ENCODE measurements at regions not wholly inside any gene's neighbourhood (a gene's known extent, or its start where the extent isn't known, plus 50 kb on each side); places are given as distances from the start of the nearest gene placed in this dataset.
"Not testable (repeated sequence)": the region's sequence is repeated elsewhere in the genome, so short reads cannot be mapped to it uniquely, and the experiment has no call there.

DNA sequence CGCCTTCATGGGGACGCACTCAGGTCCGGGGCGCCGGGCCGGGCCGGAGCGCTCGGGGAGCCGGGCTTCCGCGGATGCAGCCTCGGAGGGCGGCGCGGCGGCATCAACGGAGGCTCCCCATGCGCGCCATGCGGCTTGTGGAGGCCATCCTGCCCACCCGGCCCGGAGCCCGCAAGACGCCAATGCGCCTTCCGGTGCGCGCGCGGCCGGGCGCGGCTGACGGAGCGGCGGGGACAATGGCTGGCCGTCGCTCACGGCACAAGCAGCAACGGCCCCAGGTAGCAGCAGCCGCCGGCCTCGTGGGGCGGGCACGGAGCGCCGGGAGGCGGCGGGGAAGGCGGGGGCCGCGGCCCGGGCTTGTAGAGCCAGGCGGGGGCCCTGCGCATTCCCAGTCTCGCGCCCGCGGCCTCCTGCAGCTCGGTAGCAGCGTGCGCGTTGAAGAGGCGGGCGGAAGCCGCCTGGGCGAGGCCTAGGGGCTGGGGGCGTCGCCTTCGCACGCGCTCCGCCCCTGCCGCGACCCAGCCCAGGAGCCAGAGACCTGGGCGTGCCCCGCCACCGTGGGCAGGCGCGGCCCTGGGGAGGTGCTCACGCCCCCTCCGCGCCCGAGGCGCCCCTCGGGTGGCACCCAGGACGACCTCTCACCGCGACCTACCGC lies 168.6 kb upstream of the PRKX start:
- peak; percentile 99 for ATAC-seq
- DNase-seq (ENCODE audit: low spot score): not testable (repeated sequence)

GRCh38 chrX:3881255-3881895 lies 167.9 kb upstream of the PRKX start:
- ATAC-seq: peak; percentile 68
- DNase-seq (ENCODE audit: low spot score): not testable (repeated sequence)

DNA sequence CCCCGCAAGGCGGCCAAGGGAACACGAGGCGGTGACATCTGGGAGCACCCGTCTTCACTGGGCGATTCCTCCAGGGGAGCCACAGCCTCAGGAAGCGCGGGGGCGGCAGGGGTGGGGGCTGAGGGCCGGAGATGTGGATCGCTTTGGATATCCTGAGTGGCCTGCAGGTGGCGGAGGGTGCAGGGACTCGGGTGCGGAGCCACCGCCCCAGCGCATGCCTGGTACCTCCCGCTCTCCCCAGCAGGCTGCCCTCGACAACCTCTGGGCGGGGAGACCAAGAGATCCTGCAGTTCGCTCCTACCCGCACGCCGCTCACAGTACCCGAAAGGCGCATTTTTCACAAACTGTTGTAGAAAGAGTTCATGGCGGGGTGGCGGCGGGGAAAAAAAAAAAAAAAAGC lies 162.9 kb upstream of the PRKX start:
- DNase-seq (ENCODE audit: low spot score); ATAC-seq: not testable (repeated sequence)

DNA sequence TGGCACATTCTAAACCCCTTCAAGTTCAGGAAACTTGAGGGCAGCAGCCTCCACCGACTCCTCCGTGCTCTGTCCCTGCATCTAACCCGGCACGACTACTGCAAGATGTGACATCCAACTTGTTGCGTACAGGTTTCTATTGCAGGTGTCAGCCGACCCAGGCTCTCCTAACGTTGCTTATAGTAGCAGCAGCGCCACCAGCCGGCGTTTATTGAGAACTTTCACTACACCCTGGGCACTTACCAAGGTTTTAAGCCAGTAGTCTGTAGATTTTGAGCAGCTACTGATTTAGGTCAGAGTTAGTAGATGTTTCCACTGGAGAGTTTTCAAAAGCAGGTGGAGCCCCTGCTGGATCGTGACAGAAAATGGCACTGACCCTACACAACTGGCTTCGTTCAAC lies 162.2 kb upstream of the PRKX start:
- not testable (repeated sequence) for DNase-seq (ENCODE audit: low spot score)
- ATAC-seq: peak; percentile 66

DNA sequence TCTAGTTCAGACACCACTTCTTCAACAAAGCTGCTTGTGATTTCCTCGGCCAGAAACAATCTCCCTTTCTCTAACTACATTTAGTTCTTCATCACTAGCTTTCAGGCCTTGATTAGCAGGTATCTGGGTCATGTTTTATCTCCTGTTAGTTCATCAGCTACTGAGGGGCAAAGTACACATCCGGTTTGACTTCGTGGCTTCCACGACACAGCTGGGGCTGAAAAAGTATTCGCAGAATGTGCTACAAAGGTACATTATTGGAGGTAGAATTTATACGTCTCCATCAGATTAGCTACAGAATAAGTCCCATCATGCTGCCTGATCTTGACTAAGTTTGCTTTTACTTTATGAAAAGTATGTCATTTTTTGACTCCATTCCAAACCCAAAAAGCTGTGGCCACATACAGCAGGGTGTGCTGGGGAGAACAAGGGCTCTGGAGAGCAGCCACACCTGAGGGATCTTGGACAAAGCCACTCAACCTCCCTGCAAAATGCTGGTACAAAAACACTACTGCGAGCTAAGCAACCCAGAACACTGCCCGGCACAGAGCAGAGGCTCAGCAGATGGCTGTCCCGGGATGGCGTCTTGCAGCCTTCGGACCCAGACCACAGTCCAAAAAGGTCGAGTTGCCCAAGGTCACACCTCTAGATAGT lies 158.9 kb upstream of the PRKX start:
- ATAC-seq: peak; percentile 83
- DNase-seq (ENCODE audit: low spot score): not testable (repeated sequence)

GRCh38 chrX:3867067-3867831 lies 153.8 kb upstream of the PRKX start:
- not testable (repeated sequence) for DNase-seq (ENCODE audit: low spot score); ATAC-seq

GRCh38 chrX:3858332-3858731 lies 144.9 kb upstream of the PRKX start:
- ATAC-seq; DNase-seq (ENCODE audit: low spot score): not testable (repeated sequence)

GRCh38 chrX:3843522-3844145 lies 130.2 kb upstream of the PRKX start:
- not testable (repeated sequence) for DNase-seq (ENCODE audit: low spot score)
- ATAC-seq: peak; percentile 94

DNA sequence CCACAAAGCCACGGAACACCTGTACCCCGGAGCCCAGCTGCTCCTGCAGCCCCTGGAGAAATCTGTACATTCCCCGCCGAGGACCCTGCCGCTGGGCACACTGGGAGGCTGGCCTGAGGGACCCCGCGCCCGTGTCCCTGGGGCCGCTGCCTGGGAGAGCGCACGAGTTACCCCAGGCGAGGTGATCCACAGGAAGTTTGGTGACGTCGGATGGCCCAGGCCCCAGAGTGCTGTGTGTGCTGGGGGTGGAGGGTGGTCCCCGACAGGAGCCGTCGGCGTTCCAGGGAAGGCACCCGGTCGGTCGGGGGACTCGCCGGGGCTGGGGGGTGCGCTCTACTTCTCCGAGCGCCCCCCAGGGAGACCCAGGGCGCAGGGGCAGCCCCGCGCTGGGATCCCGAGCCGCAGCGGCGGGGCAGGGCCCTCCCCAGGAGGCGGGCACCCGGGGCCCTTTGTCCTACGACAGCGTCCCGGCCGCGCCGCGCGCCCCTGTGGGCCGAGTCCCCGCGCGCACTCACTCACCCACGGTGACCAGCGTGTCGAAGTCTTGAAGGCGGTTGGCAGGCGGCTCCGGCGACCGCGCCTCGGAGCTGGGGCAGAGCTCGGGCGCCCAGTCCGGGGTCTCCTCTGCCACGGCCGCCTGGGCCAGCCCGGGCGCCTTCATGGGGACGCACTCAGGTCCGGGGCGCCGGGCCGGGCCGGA lies 129.5 kb upstream of the PRKX start:
- ATAC-seq: peak; percentile 78
- not testable (repeated sequence) for DNase-seq (ENCODE audit: low spot score)

DNA sequence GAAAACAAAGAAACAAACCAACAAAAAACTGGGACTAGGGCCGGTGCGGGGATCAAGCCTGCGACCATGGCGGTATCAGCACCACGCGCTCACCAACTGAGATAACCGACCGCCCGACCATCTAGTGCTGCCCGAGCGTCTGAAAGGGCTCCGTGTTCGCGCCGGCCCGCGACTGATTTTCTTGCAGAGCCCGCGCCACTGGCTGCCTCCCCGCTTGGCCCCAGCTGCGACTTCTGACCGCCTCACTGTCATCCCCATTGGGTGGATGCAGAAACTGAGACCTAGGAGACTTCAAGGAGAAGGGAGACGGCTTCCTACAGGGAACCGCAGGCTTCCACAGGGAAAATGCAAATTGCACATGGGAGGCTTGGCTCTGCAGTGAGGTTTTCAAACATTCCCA lies 125.3 kb upstream of the PRKX start:
- ATAC-seq; DNase-seq (ENCODE audit: low spot score): not testable (repeated sequence)

DNA sequence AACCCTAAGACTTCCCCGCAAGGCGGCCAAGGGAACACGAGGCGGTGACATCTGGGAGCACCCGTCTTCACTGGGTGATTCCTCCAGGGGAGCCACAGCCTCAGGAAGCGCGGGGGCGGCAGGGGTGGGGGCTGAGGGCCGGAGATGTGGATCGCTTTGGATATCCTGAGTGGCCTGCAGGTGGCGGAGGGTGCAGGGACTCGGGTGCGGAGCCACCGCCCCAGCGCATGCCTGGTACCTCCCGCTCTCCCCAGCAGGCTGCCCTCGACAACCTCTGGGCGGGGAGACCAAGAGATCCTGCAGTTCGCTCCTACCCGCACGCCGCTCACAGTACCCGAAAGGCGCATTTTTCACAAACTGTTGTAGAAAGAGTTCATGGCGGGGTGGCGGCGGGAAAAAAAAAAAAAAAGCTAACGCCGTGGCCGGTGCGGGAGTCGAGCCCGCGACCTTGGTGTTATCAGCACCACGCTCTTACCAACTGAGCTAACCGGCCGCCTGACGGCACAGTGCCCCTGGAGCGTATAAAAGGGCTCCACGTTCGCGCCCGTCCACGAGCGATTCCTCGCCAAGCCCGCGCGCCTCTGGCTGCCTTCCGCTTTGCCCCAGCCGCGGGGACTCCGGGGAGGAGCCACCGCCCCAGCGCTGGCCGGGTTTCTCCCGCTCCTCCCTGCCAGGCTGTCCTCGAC lies 124.7 kb upstream of the PRKX start:
- not testable (repeated sequence) for ATAC-seq; DNase-seq (ENCODE audit: low spot score)

DNA sequence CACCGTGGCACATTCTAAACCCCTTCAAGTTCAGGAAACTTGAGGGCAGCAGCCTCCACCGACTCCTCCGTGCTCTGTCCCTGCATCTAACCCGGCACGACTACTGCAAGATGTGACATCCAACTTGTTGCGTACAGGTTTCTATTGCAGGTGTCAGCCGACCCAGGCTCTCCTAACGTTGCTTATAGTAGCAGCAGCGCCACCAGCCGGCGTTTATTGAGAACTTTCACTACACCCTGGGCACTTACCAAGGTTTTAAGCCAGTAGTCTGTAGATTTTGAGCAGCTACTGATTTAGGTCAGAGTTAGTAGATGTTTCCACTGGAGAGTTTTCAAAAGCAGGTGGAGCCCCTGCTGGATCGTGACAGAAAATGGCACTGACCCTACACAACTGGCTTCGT lies 123.8 kb upstream of the PRKX start:
- ATAC-seq: peak; percentile 66
- DNase-seq (ENCODE audit: low spot score): not testable (repeated sequence)

GRCh38 chrX:3833761-3834542 lies 120.5 kb upstream of the PRKX start:
- not testable (repeated sequence) for DNase-seq (ENCODE audit: low spot score)
- peak; percentile 65 for ATAC-seq

DNA sequence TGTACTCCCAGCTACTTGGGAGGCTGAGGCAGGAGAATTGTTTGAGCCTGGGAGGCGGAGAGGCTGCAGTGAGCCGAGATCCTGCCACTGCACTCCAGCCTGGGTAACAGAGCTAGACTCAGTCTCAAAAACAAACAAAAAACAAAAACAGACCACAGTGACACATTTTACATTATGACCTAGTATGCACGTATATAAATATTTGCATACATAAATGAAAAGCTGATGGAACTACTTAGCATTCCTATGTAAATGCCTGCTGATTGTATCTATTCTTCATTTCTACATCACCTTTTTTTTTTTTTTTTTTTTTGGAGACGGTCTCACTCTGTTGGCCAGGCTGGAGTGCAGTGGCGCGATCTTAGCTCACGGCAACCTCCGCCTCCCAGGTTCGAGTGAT lies 116.6 kb upstream of the PRKX start:
- DNase-seq (ENCODE audit: low spot score); ATAC-seq: not testable (repeated sequence)

GRCh38 chrX:3829041-3829531 lies 115.6 kb upstream of the PRKX start:
- DNase-seq (ENCODE audit: low spot score); ATAC-seq: not testable (repeated sequence)

DNA sequence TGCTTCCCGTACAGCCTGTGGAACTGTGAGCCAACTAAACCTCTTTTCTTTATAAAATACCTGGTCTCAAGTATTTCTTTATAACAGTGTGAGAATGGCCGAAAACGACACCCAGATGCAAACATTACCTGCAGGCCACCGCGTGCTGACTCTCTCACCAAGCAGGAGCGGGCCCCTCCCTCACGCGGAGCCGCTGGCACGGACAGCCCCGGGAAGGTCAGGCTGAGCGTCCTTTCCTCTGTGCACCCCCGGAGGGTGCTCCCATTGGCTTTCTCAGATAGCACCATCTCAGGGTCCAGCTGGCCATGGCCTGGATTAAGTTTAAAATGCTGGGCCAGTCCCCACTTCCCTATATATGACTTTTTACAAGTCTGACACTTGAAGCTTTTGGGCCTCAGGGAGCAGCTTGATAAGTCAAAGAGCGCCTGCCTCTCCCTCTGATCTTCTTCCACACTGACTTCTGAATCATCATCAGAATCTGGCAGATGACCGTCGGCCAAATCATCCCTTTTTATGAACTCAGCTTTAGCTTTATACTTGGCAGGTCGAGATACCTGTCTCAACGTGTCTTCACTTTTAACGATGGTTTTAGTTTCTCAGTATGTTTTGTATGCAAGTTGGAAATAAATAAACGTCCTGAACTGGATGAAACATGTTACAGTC lies 115.1 kb upstream of the PRKX start:
- not testable (repeated sequence) for DNase-seq (ENCODE audit: low spot score); ATAC-seq

- not testable (repeated sequence) for DNase-seq (ENCODE audit: low spot score); ATAC-seq
Measured at GRCh38 chrX:3824008-3824407, 110.6 kb upstream of the PRKX start.

DNA sequence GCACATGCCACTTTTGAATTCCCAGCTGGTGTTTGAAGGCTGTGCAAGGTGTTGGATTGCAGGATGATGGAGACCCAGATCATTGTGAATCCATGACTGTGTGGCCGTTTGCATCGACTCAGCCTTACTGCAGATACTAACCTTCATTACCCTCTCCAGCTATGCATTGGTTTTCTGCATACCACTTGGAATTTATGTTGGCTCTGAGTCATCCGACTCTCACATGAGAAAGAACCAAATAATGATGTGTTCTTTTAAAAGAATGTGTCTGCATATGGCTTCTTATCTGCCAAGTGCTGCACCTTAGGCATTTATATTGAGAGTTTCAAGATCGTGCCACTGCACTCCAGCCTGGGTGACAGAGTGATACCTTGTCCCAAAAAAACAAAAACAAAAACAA lies 106.7 kb upstream of the PRKX start:
- ATAC-seq: no peak
- no peak for DNase-seq (ENCODE audit: low spot score)
